Suprapubic skin (tissue), 4 donors: ENCODE measurements at regions not wholly inside any gene's neighbourhood (a gene's known extent, or its start where the extent isn't known, plus 50 kb on each side); places are given as distances from the start of the nearest gene placed in this dataset.

ENCODE experiments used
- DNase-seq, 2 donors: peaks; one replicate each; pipeline ENCODE4 v3.0.0-alpha.2; 2019; ENCODE audit warnings: low spot score in 2 of 2
- H3K27ac ChIP-seq: fragments of 200-600 bp; sonication (generic); one replicate; pipeline ENCODE4 v1.5.1; 2019
- H3K27me3 ChIP-seq: fragments of 200-600 bp; sonication (generic); one replicate; pipeline ENCODE4 v1.5.1; 2019
- H3K36me3 ChIP-seq: fragments of 200-600 bp; sonication (generic); one replicate; pipeline ENCODE4 v1.5.1; 2019
- H3K4me1 ChIP-seq: fragments of 200-600 bp; sonication (generic); one replicate; pipeline ENCODE4 v1.5.1; 2019
- H3K4me3 ChIP-seq: fragments of 200-600 bp; sonication (generic); one replicate; pipeline ENCODE4 v1.5.1; 2019; ENCODE audit warnings: mild to moderate bottlenecking
- H3K9me3 ChIP-seq: fragments of 200-600 bp; sonication (generic); one replicate; pipeline ENCODE4 v1.5.1; 2019
- EP300 ChIP-seq: sonication (generic); formaldehyde crosslinking; IDR thresholded peaks from one replicate; pipeline ENCODE4 v1.6.1; 2017; ENCODE audit warnings: antibody characterized with exemption
- POLR2A ChIP-seq, 2 donors: fragments of 450-650 bp; IDR thresholded peaks; one replicate each; pipeline ENCODE4 v1.6.1; 2017; ENCODE audit warnings: antibody characterized with exemption in 2 of 2, mild to moderate bottlenecking in 2 of 2, moderate library complexity in 2 of 2
- POLR2AphosphoS5 ChIP-seq, 3 donors: sonication (generic); formaldehyde crosslinking; IDR thresholded peaks; one replicate each; pipeline ENCODE4 v1.6.1; 2017; ENCODE audit warnings: antibody characterized with exemption in 3 of 3
- WGBS: methylation state at CpG from one replicate; pipeline ENCODE4 v1.1.5; 2018; 5-methylcytosine and 5-hydroxymethylcytosine counted together
- TF ChIP-seq, protein P1 (sequence below), 2 donors: fragments of 200-600 bp in 1 of 2; fragments of 450-650 bp in 1 of 2; sonication (generic) in 1 of 2; IDR thresholded peaks; one replicate each; pipeline ENCODE4 v1.5.1; 2016 to 2019; ENCODE audit warnings: antibody characterized with exemption in 2 of 2, mild to moderate bottlenecking in 1 of 2, moderate library complexity in 1 of 2

GRCh38 chr2:172287605-172288315, 139.6 kb upstream of the ITGA6 start:
- Histone ChIP-seq H3K27ac (no peak overlapping the region), H3K27me3 (no peaks in the 10 kb centered on the region), H3K4me3 (no peak overlapping the region), H3K9me3 (no peaks in the 10 kb centered on the region), H3K36me3 (no peaks in the 10 kb centered on the region), H3K4me1 (peaks cover 12% of the 10 kb centered on the region)
- TF ChIP-seq EP300 (no peak), POLR2AphosphoS5 (IDR thresholded peaks at IDR 0.05) (no peak)
- DNase-seq: no peak
- WGBS: 77% methylated on average over 6 of the region's 6 CpGs

DNA sequence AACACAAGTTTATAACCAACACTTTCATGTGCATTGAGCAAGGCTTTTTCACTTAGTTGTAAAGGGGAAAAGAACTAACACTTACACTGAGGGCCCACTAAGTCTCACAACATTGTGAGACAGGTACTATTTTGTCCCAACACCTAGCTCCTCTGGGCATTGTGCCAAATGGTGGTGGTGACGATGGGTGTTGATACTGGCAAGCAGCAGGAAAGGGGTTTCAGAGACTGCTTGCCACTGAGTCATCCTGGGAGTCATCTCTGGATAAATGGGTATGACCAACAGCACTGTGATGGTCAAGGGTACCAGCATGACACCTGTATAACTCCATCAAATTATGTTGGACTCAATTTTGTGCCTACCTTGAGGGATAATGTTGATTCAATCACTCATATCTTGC, 138.8 kb upstream of the ITGA6 start:
- H3K9me3 ChIP-seq: no peaks in the 10 kb centered on the region
- TF ChIP-seq EP300: no peak

GRCh38 chr2:172293952-172294351, 133.4 kb upstream of the ITGA6 start:
- H3K27ac ChIP-seq: no peak overlapping the region
- TF ChIP-seq, protein P1, sequence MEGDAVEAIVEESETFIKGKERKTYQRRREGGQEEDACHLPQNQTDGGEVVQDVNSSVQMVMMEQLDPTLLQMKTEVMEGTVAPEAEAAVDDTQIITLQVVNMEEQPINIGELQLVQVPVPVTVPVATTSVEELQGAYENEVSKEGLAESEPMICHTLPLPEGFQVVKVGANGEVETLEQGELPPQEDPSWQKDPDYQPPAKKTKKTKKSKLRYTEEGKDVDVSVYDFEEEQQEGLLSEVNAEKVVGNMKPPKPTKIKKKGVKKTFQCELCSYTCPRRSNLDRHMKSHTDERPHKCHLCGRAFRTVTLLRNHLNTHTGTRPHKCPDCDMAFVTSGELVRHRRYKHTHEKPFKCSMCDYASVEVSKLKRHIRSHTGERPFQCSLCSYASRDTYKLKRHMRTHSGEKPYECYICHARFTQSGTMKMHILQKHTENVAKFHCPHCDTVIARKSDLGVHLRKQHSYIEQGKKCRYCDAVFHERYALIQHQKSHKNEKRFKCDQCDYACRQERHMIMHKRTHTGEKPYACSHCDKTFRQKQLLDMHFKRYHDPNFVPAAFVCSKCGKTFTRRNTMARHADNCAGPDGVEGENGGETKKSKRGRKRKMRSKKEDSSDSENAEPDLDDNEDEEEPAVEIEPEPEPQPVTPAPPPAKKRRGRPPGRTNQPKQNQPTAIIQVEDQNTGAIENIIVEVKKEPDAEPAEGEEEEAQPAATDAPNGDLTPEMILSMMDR (IDR thresholded peaks at IDR 0.05): no peak
- TF ChIP-seq POLR2AphosphoS5 (IDR thresholded peaks at IDR 0.05) (no peak), POLR2A (IDR thresholded peaks at IDR 0.05) (no peak), EP300 (no peak)
- WGBS: 32% methylated on average over 5 of the region's 6 CpGs

More for the DNA sequence above, 138.8 kb upstream of the ITGA6 start:
- no peak overlapping the region for H3K4me3 ChIP-seq
- no peaks in the 10 kb centered on the region for H3K27me3 ChIP-seq
- 50% methylated on average over 1 of the region's 1 CpG for WGBS
- H3K27ac ChIP-seq: no peak overlapping the region
- no peaks in the 10 kb centered on the region for H3K36me3 ChIP-seq
- DNase-seq: no peak
- peaks cover 12% of the 10 kb centered on the region for H3K4me1 ChIP-seq

DNA sequence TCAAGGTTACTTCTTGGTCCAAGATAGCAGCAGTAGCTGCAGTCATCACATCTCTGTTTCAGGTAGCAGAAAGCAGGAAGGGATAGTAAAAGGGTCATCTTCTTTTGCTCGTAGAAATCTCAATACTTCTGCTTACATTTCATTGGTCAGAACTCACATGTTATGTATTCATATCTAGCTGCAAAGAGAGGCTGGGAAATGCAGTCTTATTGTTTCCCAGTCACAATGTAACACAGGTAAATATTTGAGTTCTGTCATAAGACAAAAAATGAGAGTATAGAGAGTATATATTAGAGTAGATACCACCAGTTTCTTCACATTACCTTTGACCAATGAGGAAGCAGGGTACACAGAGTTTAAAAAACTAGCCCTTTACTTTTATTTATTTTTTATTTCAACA, 132.4 kb upstream of the ITGA6 start:
- peaks cover 4% of the 10 kb centered on the region for H3K27me3 ChIP-seq
- DNase-seq: no peak
- no peak overlapping the region for H3K4me3 ChIP-seq
- TF ChIP-seq POLR2A (IDR thresholded peaks at IDR 0.05): no peak
- TF ChIP-seq, protein P1 (IDR thresholded peaks at IDR 0.05): no peak
- no peak for TF ChIP-seq EP300
- no peak for TF ChIP-seq POLR2AphosphoS5 (IDR thresholded peaks at IDR 0.05)
- H3K36me3 ChIP-seq: no peaks in the 10 kb centered on the region
- H3K4me1 ChIP-seq: peaks cover 10% of the 10 kb centered on the region
- H3K9me3 ChIP-seq: no peaks in the 10 kb centered on the region
- WGBS: 82% methylated on average over 1 of the region's 1 CpG
- H3K27ac ChIP-seq: no peak overlapping the region

More at GRCh38 chr2:172293952-172294351, 133.4 kb upstream of the ITGA6 start:
- no peaks in the 10 kb centered on the region for H3K9me3 ChIP-seq
- H3K36me3 ChIP-seq: no peaks in the 10 kb centered on the region
- DNase-seq: no peak
- H3K27me3 ChIP-seq: peaks cover 3% of the 10 kb centered on the region
- H3K4me3 ChIP-seq: no peak overlapping the region
- H3K4me1 ChIP-seq: peaks cover 3% of the 10 kb centered on the region

- H3K4me1 ChIP-seq: peaks cover 11% of the 10 kb centered on the region
- no peak overlapping the region for H3K27ac ChIP-seq
These were observed 131.7 kb upstream of the ITGA6 start for GRCh38 chr2:172295677-172296076.

GRCh38 chr2:172296267-172297046, 130.9 kb upstream of the ITGA6 start:
- H3K27me3 ChIP-seq: peaks cover 4% of the 10 kb centered on the region
- H3K4me3 ChIP-seq: no peak overlapping the region
- no peak overlapping the region for H3K27ac ChIP-seq
- H3K9me3 ChIP-seq: no peaks in the 10 kb centered on the region
- 60% methylated on average over 6 of the region's 6 CpGs for WGBS
- TF ChIP-seq, protein P1 (IDR thresholded peaks at IDR 0.05): no peak
- no peak for TF ChIP-seq EP300
- no peak for TF ChIP-seq POLR2AphosphoS5 (IDR thresholded peaks at IDR 0.05)
- no peak for TF ChIP-seq POLR2A (IDR thresholded peaks at IDR 0.05)
- no peaks in the 10 kb centered on the region for H3K36me3 ChIP-seq
- DNase-seq: no peak
- peaks cover 11% of the 10 kb centered on the region for H3K4me1 ChIP-seq

More at GRCh38 chr2:172295677-172296076, 131.7 kb upstream of the ITGA6 start:
- TF ChIP-seq POLR2A (IDR thresholded peaks at IDR 0.05) (no peak), POLR2AphosphoS5 (IDR thresholded peaks at IDR 0.05) (no peak), EP300 (no peak)
- TF ChIP-seq, protein P1 (IDR thresholded peaks at IDR 0.05): no peak
- Histone ChIP-seq H3K9me3 (no peaks in the 10 kb centered on the region), H3K27me3 (peaks cover 4% of the 10 kb centered on the region), H3K36me3 (no peaks in the 10 kb centered on the region), H3K4me3 (no peak overlapping the region)
- DNase-seq: no peak
- WGBS: 89% methylated on average over 4 of the region's 4 CpGs
